ENCODE measurements at regions not wholly inside any gene's neighbourhood (a gene's known extent, or its start where the extent isn't known, plus 50 kb on each side); places are given as distances from the start of the nearest gene placed in this dataset.

DNA sequence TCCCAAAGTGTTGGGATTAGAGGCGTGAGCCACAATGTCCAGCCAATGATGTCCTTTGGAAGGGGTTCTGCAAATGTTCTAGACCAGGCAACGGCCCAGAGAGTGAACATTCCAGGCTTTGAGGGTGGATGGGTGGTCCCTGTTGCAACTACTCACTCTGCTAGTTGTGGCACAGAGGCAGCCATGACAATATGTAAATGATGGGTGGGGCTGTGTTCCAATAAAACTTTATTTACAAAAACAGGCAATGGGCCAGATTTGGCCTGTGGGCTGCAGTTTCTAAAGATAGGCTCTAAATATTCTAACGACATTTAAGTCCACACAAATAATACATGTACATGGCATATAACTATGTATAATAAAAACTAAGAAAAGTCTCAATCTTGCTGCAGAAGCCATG, 276.3 kb downstream of the CTTN start:
- Mint-ChIP-seq H3K9me3 (no peaks in the 10 kb centered on the region), H3K36me3 (no peaks in the 10 kb centered on the region), H3K4me1 (no peaks in the 10 kb centered on the region), H3K27ac (no peak overlapping the region), H3K4me3 (no peak overlapping the region), H3K27me3 (ENCODE audit: low read depth in 2 of 2) (peaks cover 0 to 15% of the 10 kb centered on the region in 2 donors)
- no peak overlapping the region for H3K4me3 ChIP-seq (ENCODE audit: low read length)
- TF ChIP-seq, protein P1, sequence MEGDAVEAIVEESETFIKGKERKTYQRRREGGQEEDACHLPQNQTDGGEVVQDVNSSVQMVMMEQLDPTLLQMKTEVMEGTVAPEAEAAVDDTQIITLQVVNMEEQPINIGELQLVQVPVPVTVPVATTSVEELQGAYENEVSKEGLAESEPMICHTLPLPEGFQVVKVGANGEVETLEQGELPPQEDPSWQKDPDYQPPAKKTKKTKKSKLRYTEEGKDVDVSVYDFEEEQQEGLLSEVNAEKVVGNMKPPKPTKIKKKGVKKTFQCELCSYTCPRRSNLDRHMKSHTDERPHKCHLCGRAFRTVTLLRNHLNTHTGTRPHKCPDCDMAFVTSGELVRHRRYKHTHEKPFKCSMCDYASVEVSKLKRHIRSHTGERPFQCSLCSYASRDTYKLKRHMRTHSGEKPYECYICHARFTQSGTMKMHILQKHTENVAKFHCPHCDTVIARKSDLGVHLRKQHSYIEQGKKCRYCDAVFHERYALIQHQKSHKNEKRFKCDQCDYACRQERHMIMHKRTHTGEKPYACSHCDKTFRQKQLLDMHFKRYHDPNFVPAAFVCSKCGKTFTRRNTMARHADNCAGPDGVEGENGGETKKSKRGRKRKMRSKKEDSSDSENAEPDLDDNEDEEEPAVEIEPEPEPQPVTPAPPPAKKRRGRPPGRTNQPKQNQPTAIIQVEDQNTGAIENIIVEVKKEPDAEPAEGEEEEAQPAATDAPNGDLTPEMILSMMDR (IDR thresholded peaks at IDR 0.05): no peak
- no peaks in the 10 kb centered on the region for H3K27me3 ChIP-seq (ENCODE audit: control insufficient read depth, insufficient read depth, low read length)
- WGBS (ENCODE audit: insufficient coverage): 81% methylated on average over 2 of the region's 3 CpGs
- no peak overlapping the region for H3K27ac ChIP-seq (ENCODE audit: low read length)
- no peaks in the 10 kb centered on the region for H3K4me1 ChIP-seq (ENCODE audit: control insufficient read depth, insufficient read depth, low read length)
- H3K9me3 ChIP-seq (ENCODE audit: control insufficient read depth, insufficient read depth, low read length): no peaks in the 10 kb centered on the region
- ATAC-seq (no peak), DNase-seq (no peak)
- no peaks in the 10 kb centered on the region for H3K36me3 ChIP-seq (ENCODE audit: control insufficient read depth, insufficient read depth, low read length)
- intact Hi-C loops (cut with micrococcal nuclease): no loop called here

GRCh38 chr11:70675697-70676374, 277.5 kb downstream of the CTTN start:
- no peaks in the 10 kb centered on the region for H3K4me1 Mint-ChIP-seq
- Histone ChIP-seq H3K4me1 (ENCODE audit: control insufficient read depth, insufficient read depth, low read length) (no peaks in the 10 kb centered on the region), H3K27ac (ENCODE audit: low read length) (no peak overlapping the region), H3K27me3 (ENCODE audit: control insufficient read depth, insufficient read depth, low read length) (no peaks in the 10 kb centered on the region), H3K9me3 (ENCODE audit: control insufficient read depth, insufficient read depth, low read length) (no peaks in the 10 kb centered on the region), H3K36me3 (ENCODE audit: control insufficient read depth, insufficient read depth, low read length) (no peaks in the 10 kb centered on the region), H3K4me3 (ENCODE audit: low read length) (no peak overlapping the region)
- DNase-seq (no peak), ATAC-seq (no peak)
- H3K36me3 Mint-ChIP-seq: no peaks in the 10 kb centered on the region
- no peaks in the 10 kb centered on the region for H3K9me3 Mint-ChIP-seq
- 71% methylated on average over 7 of the region's 7 CpGs for WGBS (ENCODE audit: insufficient coverage)
- no peak overlapping the region for H3K27ac Mint-ChIP-seq
- peaks cover 0 to 12% of the 10 kb centered on the region in 2 donors for H3K27me3 Mint-ChIP-seq (ENCODE audit: low read depth in 2 of 2)
- intact Hi-C loops (cut with micrococcal nuclease): no loop called here
- H3K4me3 Mint-ChIP-seq: no peak overlapping the region
- TF ChIP-seq, protein P1 (IDR thresholded peaks at IDR 0.05): no peak

- no peak for ATAC-seq
- Histone ChIP-seq H3K27me3 (ENCODE audit: control insufficient read depth, insufficient read depth, low read length) (no peaks in the 10 kb centered on the region), H3K4me3 (ENCODE audit: low read length) (no peak overlapping the region), H3K27ac (ENCODE audit: low read length) (no peak overlapping the region), H3K9me3 (ENCODE audit: control insufficient read depth, insufficient read depth, low read length) (no peaks in the 10 kb centered on the region), H3K36me3 (ENCODE audit: control insufficient read depth, insufficient read depth, low read length) (no peaks in the 10 kb centered on the region), H3K4me1 (ENCODE audit: control insufficient read depth, insufficient read depth, low read length) (no peaks in the 10 kb centered on the region)
- Mint-ChIP-seq H3K4me3 (no peak overlapping the region), H3K27ac (no peak overlapping the region), H3K36me3 (no peaks in the 10 kb centered on the region), H3K27me3 (ENCODE audit: low read depth in 2 of 2) (peaks cover 0 to 13% of the 10 kb centered on the region in 2 donors), H3K4me1 (no peaks in the 10 kb centered on the region), H3K9me3 (no peaks in the 10 kb centered on the region)
- intact Hi-C loops (cut with micrococcal nuclease): no loop called here
- 87% methylated on average over 19 of the region's 19 CpGs for WGBS (ENCODE audit: insufficient coverage)
- no peak for DNase-seq
- TF ChIP-seq, protein P1 (IDR thresholded peaks at IDR 0.05): no peak
These were observed 279.0 kb downstream of the CTTN start for GRCh38 chr11:70677232-70677916.
